SK-N-SH treated with all-trans-retinoic acid at 6 μM for 48 hours (cell line): ENCODE measurements at regions not wholly inside any gene's neighbourhood (a gene's known extent, or its start where the extent isn't known, plus 50 kb on each side); places are given as distances from the start of the nearest gene placed in this dataset.

ENCODE experiments used
- ARNTL ChIP-seq: fragments of 450-650 bp; formaldehyde crosslinking; IDR thresholded peaks from 2 replicates; pipeline ENCODE4 v1.5.0; 2020; ENCODE audit warnings: low read depth, mild to moderate bottlenecking, moderate library complexity, borderline replicate concordance
- GLIS3 ChIP-seq: fragments of 250-450 bp; sonication (Bioruptor Pico); IDR thresholded peaks from 2 replicates; pipeline ENCODE4 v1.5.0; 2020; ENCODE audit warnings: mild to moderate bottlenecking, moderate library complexity
- ISL1 ChIP-seq: fragments of 250-450 bp; sonication (Bioruptor Pico); IDR thresholded peaks from 2 replicates; pipeline ENCODE4 v2.1.2; 2022; ENCODE audit warnings: mild to moderate bottlenecking, moderate library complexity
- RARB ChIP-seq: fragments of 250-450 bp; sonication (Bioruptor Pico); IDR thresholded peaks from 2 replicates; pipeline ENCODE4 v1.8.0; 2021; ENCODE audit warnings: mild to moderate bottlenecking, moderate library complexity
- TOX ChIP-seq: fragments of 250-450 bp; sonication (Bioruptor Pico); IDR thresholded peaks from 2 replicates; pipeline ENCODE4 v1.8.0; 2021; ENCODE audit warnings: mild to moderate bottlenecking, moderate library complexity, borderline replicate concordance
- ZFP30 ChIP-seq: fragments of 450-650 bp; formaldehyde crosslinking; IDR thresholded peaks from 2 replicates; pipeline ENCODE4 v1.5.0; 2022; ENCODE audit warnings: mild to moderate bottlenecking, moderate library complexity
- ZNF70 ChIP-seq: fragments of 450-650 bp; formaldehyde crosslinking; IDR thresholded peaks from 2 replicates; pipeline ENCODE4 v1.5.0; 2020; ENCODE audit warnings: mild to moderate bottlenecking, moderate library complexity
- ZNF8 ChIP-seq: fragments of 450-650 bp; formaldehyde crosslinking; IDR thresholded peaks from 2 replicates; pipeline ENCODE4 v1.5.0; 2020; ENCODE audit warnings: mild to moderate bottlenecking, moderate library complexity
- TF ChIP-seq, protein P1 (sequence below): fragments of 250-450 bp; sonication (Bioruptor Pico); IDR thresholded peaks from 2 replicates; pipeline ENCODE4 v1.8.0; 2020; ENCODE audit warnings: mild to moderate bottlenecking, moderate library complexity, borderline replicate concordance
- TF ChIP-seq, protein P2 (sequence below): fragments of 250-450 bp; sonication (Bioruptor Pico); IDR thresholded peaks from 2 replicates; pipeline ENCODE4 v1.8.0; 2021; ENCODE audit warnings: low read depth, mild to moderate bottlenecking, moderate library complexity, borderline replicate concordance

DNA sequence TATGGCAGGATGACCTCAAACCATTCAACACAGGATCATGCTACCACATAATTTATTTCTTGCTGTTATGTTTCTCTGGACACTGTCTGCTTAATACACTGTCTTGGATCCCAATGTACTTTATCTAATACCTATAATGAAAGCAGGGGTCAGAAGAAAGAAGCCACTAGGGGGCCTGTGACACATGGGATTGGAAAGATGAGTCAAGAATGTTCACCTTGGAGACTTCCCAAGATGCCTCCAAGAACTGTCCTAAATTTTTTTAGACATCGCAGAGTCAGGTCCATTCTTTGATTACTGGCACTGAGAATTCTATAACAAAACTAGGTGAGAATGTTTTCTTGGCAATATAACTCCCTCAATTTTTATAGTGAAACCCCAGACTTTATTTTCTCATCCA is 305.8 kb upstream of the SMARCA2 start:
- TF ChIP-seq, protein P1, sequence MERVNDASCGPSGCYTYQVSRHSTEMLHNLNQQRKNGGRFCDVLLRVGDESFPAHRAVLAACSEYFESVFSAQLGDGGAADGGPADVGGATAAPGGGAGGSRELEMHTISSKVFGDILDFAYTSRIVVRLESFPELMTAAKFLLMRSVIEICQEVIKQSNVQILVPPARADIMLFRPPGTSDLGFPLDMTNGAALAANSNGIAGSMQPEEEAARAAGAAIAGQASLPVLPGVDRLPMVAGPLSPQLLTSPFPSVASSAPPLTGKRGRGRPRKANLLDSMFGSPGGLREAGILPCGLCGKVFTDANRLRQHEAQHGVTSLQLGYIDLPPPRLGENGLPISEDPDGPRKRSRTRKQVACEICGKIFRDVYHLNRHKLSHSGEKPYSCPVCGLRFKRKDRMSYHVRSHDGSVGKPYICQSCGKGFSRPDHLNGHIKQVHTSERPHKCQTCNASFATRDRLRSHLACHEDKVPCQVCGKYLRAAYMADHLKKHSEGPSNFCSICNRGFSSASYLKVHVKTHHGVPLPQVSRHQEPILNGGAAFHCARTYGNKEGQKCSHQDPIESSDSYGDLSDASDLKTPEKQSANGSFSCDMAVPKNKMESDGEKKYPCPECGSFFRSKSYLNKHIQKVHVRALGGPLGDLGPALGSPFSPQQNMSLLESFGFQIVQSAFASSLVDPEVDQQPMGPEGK (CRISPR knock-in tag): no peak
- TF ChIP-seq ZNF8 (CRISPR knock-in tag) (no peak), ZFP30 (CRISPR knock-in tag) (no peak), ZNF70 (CRISPR knock-in tag) (no peak), ISL1 (CRISPR knock-in tag) (no peak), ARNTL (CRISPR knock-in tag) (no peak), GLIS3 (no peak), RARB (no peak), TOX (no peak)
- TF ChIP-seq, protein P2, sequence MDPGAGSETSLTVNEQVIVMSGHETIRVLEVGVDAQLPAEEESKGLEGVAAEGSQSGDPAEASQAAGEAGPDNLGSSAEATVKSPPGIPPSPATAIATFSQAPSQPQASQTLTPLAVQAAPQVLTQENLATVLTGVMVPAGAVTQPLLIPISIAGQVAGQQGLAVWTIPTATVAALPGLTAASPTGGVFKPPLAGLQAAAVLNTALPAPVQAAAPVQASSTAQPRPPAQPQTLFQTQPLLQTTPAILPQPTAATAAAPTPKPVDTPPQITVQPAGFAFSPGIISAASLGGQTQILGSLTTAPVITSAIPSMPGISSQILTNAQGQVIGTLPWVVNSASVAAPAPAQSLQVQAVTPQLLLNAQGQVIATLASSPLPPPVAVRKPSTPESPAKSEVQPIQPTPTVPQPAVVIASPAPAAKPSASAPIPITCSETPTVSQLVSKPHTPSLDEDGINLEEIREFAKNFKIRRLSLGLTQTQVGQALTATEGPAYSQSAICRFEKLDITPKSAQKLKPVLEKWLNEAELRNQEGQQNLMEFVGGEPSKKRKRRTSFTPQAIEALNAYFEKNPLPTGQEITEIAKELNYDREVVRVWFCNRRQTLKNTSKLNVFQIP (CRISPR knock-in tag): no peak
